ENCODE measurements at regions not wholly inside any gene's neighbourhood (a gene's known extent, or its start where the extent isn't known, plus 50 kb on each side); places are given as distances from the start of the nearest gene placed in this dataset.
"Not testable (repeated sequence)": the region's sequence is repeated elsewhere in the genome, so short reads cannot be mapped to it uniquely, and the experiment has no call there.

- DNase-seq: no peak
These were observed 253.9 kb downstream of the ZIC4 start for GRCh38 chr3:147152476-147152875.

GRCh38 chr3:147141516-147142288, 264.6 kb downstream of the ZIC4 start:
- no peak for DNase-seq

GRCh38 chr3:147139341-147139740, 267.0 kb downstream of the ZIC4 start:
- no peak for DNase-seq

GRCh38 chr3:147132168-147132567, 274.2 kb downstream of the ZIC4 start:
- DNase-seq: no peak

- DNase-seq: no peak
These were observed 275.9 kb downstream of the ZIC4 start for GRCh38 chr3:147130461-147130860.

- no peak for DNase-seq
These were observed 276.7 kb downstream of the ZIC4 start for GRCh38 chr3:147129665-147130064.

- DNase-seq: no peak
These were observed 284.0 kb downstream of the ZIC4 start for GRCh38 chr3:147122350-147122749.

- DNase-seq: no peak
These were observed 286.4 kb downstream of the ZIC4 start for GRCh38 chr3:147119989-147120388.

GRCh38 chr3:147119346-147119745, 287.0 kb downstream of the ZIC4 start:
- DNase-seq: no peak

- no peak for DNase-seq
These were observed 287.7 kb downstream of the ZIC4 start for GRCh38 chr3:147118611-147119010.

- DNase-seq: no peak
These were observed 288.7 kb downstream of the ZIC4 start for GRCh38 chr3:147117631-147118030.

GRCh38 chr3:147113293-147114044, 292.9 kb downstream of the ZIC4 start:
- DNase-seq: no peak

GRCh38 chr3:147099076-147099475, 307.3 kb downstream of the ZIC4 start:
- no peak for DNase-seq

- no peak for DNase-seq
These were observed 315.9 kb downstream of the ZIC4 start for GRCh38 chr3:147090461-147090860.

- peak; percentile 34 for DNase-seq
These were observed 317.1 kb downstream of the ZIC4 start for GRCh38 chr3:147089286-147089685.

- DNase-seq: not testable (repeated sequence)
These were observed 346.8 kb downstream of the ZIC4 start for GRCh38 chr3:147059500-147059899.

- DNase-seq: peak; percentile 42
These were observed 356.5 kb downstream of the ZIC4 start for GRCh38 chr3:147049821-147050220.

- no peak for DNase-seq
These were observed 357.0 kb downstream of the ZIC4 start for GRCh38 chr3:147049305-147049704.

- no peak for DNase-seq
These were observed 359.4 kb downstream of the ZIC4 start for GRCh38 chr3:147046916-147047315.

GRCh38 chr3:147038481-147038880, 367.9 kb downstream of the ZIC4 start:
- DNase-seq: no peak

- no peak for DNase-seq
These were observed 372.0 kb downstream of the ZIC4 start for GRCh38 chr3:147034359-147034758.

GRCh38 chr3:147030274-147030673, 376.1 kb downstream of the ZIC4 start:
- peak; percentile 23 for DNase-seq

- no peak for DNase-seq
These were observed 391.0 kb downstream of the ZIC4 start for GRCh38 chr3:147015334-147015733.

- DNase-seq: no peak
These were observed 397.5 kb downstream of the ZIC4 start for GRCh38 chr3:147008886-147009285.

All from retina (tissue), 1 donor.